ENCODE measurements at regions not wholly inside any gene's neighbourhood (a gene's known extent, or its start where the extent isn't known, plus 50 kb on each side); places are given as distances from the start of the nearest gene placed in this dataset.

- ChIA-PET POLR2A (no interaction called here), CTCF (no interaction called here)
- TF ChIP-seq FOXA1 (IDR thresholded peaks at IDR 0.05), result no peak
- TF ChIP-seq SP1 (IDR thresholded peaks at IDR 0.05), result no peak
- no peak for TF ChIP-seq CTBP1 (IDR thresholded peaks at IDR 0.05; ENCODE audit: borderline replicate concordance)
- no peak for TF ChIP-seq LEF1 (IDR thresholded peaks at IDR 0.05; ENCODE audit: borderline replicate concordance)
- TF ChIP-seq ELF4 (IDR thresholded peaks at IDR 0.05), result no peak
- no peak for TF ChIP-seq FOXM1 (IDR thresholded peaks at IDR 0.05; ENCODE audit: borderline replicate concordance)
- TF ChIP-seq HDGF (IDR thresholded peaks at IDR 0.05; ENCODE audit: borderline replicate concordance), result no peak
- TF ChIP-seq TARDBP (IDR thresholded peaks at IDR 0.05), result no peak
- TF ChIP-seq NFRKB (IDR thresholded peaks at IDR 0.05), result no peak
- TF ChIP-seq BHLHE40 (IDR thresholded peaks at IDR 0.05; ENCODE audit: borderline replicate concordance), result no peak
- TF ChIP-seq ARNT (IDR thresholded peaks at IDR 0.05), result no peak
- no peak for TF ChIP-seq FOXK2 (IDR thresholded peaks at IDR 0.05)
- DNase-seq (ENCODE audit: extremely low spot score), result no peak
Observed at GRCh38 chr20:12464036-12464435, 544.7 kb upstream of the SPTLC3 start.

- CTCF ChIA-PET, result no interaction called here
- no peak for DNase-seq (ENCODE audit: extremely low spot score)
- POLR2A ChIA-PET, result no interaction called here
- TF ChIP-seq NFRKB (IDR thresholded peaks at IDR 0.05), result no peak
Observed at GRCh38 chr20:12466915-12467314, 541.9 kb upstream of the SPTLC3 start.

- DNase-seq (ENCODE audit: extremely low spot score), result no peak
- POLR2A ChIA-PET, result no interaction called here
- TF ChIP-seq FOXA1 (IDR thresholded peaks at IDR 0.05), result no peak
- TF ChIP-seq NFRKB (IDR thresholded peaks at IDR 0.05), result no peak
- no peak for TF ChIP-seq ARNT (IDR thresholded peaks at IDR 0.05)
- TF ChIP-seq ELF4 (IDR thresholded peaks at IDR 0.05), result no peak
- TF ChIP-seq ZNF384 (IDR thresholded peaks at IDR 0.05), result no peak
- TF ChIP-seq FOXK2 (IDR thresholded peaks at IDR 0.05), result no peak
- no peak for TF ChIP-seq SUZ12 (IDR thresholded peaks at IDR 0.05)
- TF ChIP-seq TARDBP (IDR thresholded peaks at IDR 0.05), result no peak
- TF ChIP-seq LEF1 (IDR thresholded peaks at IDR 0.05; ENCODE audit: borderline replicate concordance), result no peak
- no peak for TF ChIP-seq SP1 (IDR thresholded peaks at IDR 0.05)
- TF ChIP-seq CTBP1 (IDR thresholded peaks at IDR 0.05; ENCODE audit: borderline replicate concordance), result no peak
- TF ChIP-seq BHLHE40 (IDR thresholded peaks at IDR 0.05; ENCODE audit: borderline replicate concordance), result no peak
- TF ChIP-seq L3MBTL2 (conservative IDR thresholded peaks at IDR 0.05), result no peak
- no peak for TF ChIP-seq PKNOX1 (IDR thresholded peaks at IDR 0.05)
- TF ChIP-seq FOXM1 (IDR thresholded peaks at IDR 0.05; ENCODE audit: borderline replicate concordance), result no peak
- CTCF ChIA-PET, result no interaction called here
Observed at GRCh38 chr20:12467758-12468157, 541.0 kb upstream of the SPTLC3 start.

GRCh38 chr20:12482661-12483060 lies 526.1 kb upstream of the SPTLC3 start:
- CTCF ChIA-PET, result no interaction called here

GRCh38 chr20:12502443-12502842 lies 506.3 kb upstream of the SPTLC3 start:
- DNase-seq (ENCODE audit: extremely low spot score), result no peak
- ChIA-PET POLR2A (no interaction called here), CTCF (no interaction called here)
- TF ChIP-seq TARDBP (IDR thresholded peaks at IDR 0.05), result no peak
- TF ChIP-seq ZNF384 (IDR thresholded peaks at IDR 0.05), result no peak
- TF ChIP-seq FOXA1 (IDR thresholded peaks at IDR 0.05), result no peak
- TF ChIP-seq BHLHE40 (IDR thresholded peaks at IDR 0.05; ENCODE audit: borderline replicate concordance), result no peak
- TF ChIP-seq ELF4 (IDR thresholded peaks at IDR 0.05), result no peak
- TF ChIP-seq NFRKB (IDR thresholded peaks at IDR 0.05), result no peak
- TF ChIP-seq CTBP1 (IDR thresholded peaks at IDR 0.05; ENCODE audit: borderline replicate concordance), result no peak
- TF ChIP-seq PKNOX1 (IDR thresholded peaks at IDR 0.05), result no peak

More at GRCh38 chr20:12482661-12483060, 526.1 kb upstream of the SPTLC3 start:
- no peak for TF ChIP-seq FOXM1 (IDR thresholded peaks at IDR 0.05; ENCODE audit: borderline replicate concordance)
- no peak for TF ChIP-seq BHLHE40 (IDR thresholded peaks at IDR 0.05; ENCODE audit: borderline replicate concordance)
- no peak for TF ChIP-seq HDGF (IDR thresholded peaks at IDR 0.05; ENCODE audit: borderline replicate concordance)
- TF ChIP-seq SP1 (IDR thresholded peaks at IDR 0.05), result no peak
- TF ChIP-seq SUZ12 (IDR thresholded peaks at IDR 0.05), result no peak
- no peak for DNase-seq (ENCODE audit: extremely low spot score)
- POLR2A ChIA-PET, result no interaction called here

- TF ChIP-seq ARNT (IDR thresholded peaks at IDR 0.05) (no peak), LEF1 (IDR thresholded peaks at IDR 0.05; ENCODE audit: borderline replicate concordance) (no peak), ZNF384 (IDR thresholded peaks at IDR 0.05) (no peak), BHLHE40 (IDR thresholded peaks at IDR 0.05; ENCODE audit: borderline replicate concordance) (no peak), SUZ12 (IDR thresholded peaks at IDR 0.05) (no peak), TARDBP (IDR thresholded peaks at IDR 0.05) (no peak), CTBP1 (IDR thresholded peaks at IDR 0.05; ENCODE audit: borderline replicate concordance) (no peak), FOXA1 (IDR thresholded peaks at IDR 0.05) (no peak), SP1 (IDR thresholded peaks at IDR 0.05) (no peak), PKNOX1 (IDR thresholded peaks at IDR 0.05) (no peak), NFRKB (IDR thresholded peaks at IDR 0.05) (no peak), ELF4 (IDR thresholded peaks at IDR 0.05) (no peak), FOXK2 (IDR thresholded peaks at IDR 0.05) (no peak), FOXM1 (IDR thresholded peaks at IDR 0.05; ENCODE audit: borderline replicate concordance) (no peak)
Observed at GRCh38 chr20:12504779-12505178, 504.0 kb upstream of the SPTLC3 start.

GRCh38 chr20:12511499-12511898 lies 497.3 kb upstream of the SPTLC3 start:
- TF ChIP-seq ZNF384 (IDR thresholded peaks at IDR 0.05), result no peak
- TF ChIP-seq BHLHE40 (IDR thresholded peaks at IDR 0.05; ENCODE audit: borderline replicate concordance), result no peak
- TF ChIP-seq ELF4 (IDR thresholded peaks at IDR 0.05), result no peak
- TF ChIP-seq L3MBTL2 (conservative IDR thresholded peaks at IDR 0.05), result no peak
- TF ChIP-seq CTBP1 (IDR thresholded peaks at IDR 0.05; ENCODE audit: borderline replicate concordance), result no peak
- TF ChIP-seq TARDBP (IDR thresholded peaks at IDR 0.05), result no peak
- no peak for TF ChIP-seq ARNT (IDR thresholded peaks at IDR 0.05)
- no peak for TF ChIP-seq FOXA1 (IDR thresholded peaks at IDR 0.05)
- TF ChIP-seq SP1 (IDR thresholded peaks at IDR 0.05), result no peak
- TF ChIP-seq LEF1 (IDR thresholded peaks at IDR 0.05; ENCODE audit: borderline replicate concordance), result no peak
- TF ChIP-seq FOXM1 (IDR thresholded peaks at IDR 0.05; ENCODE audit: borderline replicate concordance), result no peak
- no peak for TF ChIP-seq HDGF (IDR thresholded peaks at IDR 0.05; ENCODE audit: borderline replicate concordance)
- TF ChIP-seq SUZ12 (IDR thresholded peaks at IDR 0.05), result no peak
- no peak for TF ChIP-seq FOXK2 (IDR thresholded peaks at IDR 0.05)
- TF ChIP-seq PKNOX1 (IDR thresholded peaks at IDR 0.05), result no peak
- TF ChIP-seq NFRKB (IDR thresholded peaks at IDR 0.05), result no peak
- POLR2A ChIA-PET, result no interaction called here
- CTCF ChIA-PET, result no interaction called here
- DNase-seq (ENCODE audit: extremely low spot score), result no peak

More at GRCh38 chr20:12504779-12505178, 504.0 kb upstream of the SPTLC3 start:
- no peak for DNase-seq (ENCODE audit: extremely low spot score)
- ChIA-PET POLR2A (no interaction called here), CTCF (no interaction called here)

All from HEK293T (cell line).